HG03159 (cell line): ENCODE measurements at regions not wholly inside any gene's neighbourhood (a gene's known extent, or its start where the extent isn't known, plus 50 kb on each side); places are given as distances from the start of the nearest gene placed in this dataset.
"Not testable (repeated sequence)": the region's sequence is repeated elsewhere in the genome, so short reads cannot be mapped to it uniquely, and the experiment has no call there.

ENCODE experiments used
- ATAC-seq: cut with Tn5 transposase; IDR thresholded peaks from one replicate; pipeline ENCODE4 v1.9.1; 2021; ENCODE audit warnings: mild to moderate bottlenecking, moderate library complexity; ENCODE audit not compliant: unreplicated experiment

DNA sequence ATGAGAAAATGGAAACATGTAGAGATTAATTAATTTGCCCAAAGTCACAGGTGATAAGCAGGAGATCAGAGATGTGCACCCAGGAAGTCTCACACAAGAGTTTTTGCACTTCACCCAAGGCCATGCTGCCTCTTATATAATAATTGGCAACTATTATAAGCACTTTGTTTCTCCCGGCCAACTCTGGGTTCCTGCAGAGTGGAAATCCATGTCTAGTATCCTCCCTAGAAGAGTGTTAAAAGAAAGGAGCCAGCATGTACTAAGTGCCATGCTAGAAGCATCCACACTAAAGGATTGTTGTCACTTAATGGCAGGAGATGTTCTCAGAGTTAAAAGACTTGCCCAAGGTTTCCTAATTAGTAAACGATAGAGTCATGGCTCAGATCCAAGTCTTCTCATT is 470.3 kb downstream of the OMA1 start:
- no peak for ATAC-seq

DNA sequence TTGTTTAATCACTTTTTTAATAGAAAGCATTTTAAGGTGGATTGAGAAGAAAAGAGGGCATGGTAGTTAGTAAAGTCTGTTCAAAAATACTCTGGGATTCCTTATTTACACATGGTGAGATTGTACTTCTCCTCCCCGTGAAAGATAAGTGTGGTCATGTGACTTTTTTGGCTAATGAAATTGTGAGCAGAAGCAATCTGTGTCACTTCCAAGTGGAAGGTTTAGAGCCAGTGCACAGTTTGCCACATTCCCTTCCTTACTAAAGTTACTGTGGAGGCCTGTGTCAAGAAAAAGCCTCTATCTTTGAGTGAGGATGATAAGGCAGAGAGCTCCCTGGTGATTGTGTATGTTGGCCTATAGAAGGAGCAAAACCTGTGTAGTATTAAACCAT is 471.3 kb downstream of the OMA1 start:
- no peak for ATAC-seq

DNA sequence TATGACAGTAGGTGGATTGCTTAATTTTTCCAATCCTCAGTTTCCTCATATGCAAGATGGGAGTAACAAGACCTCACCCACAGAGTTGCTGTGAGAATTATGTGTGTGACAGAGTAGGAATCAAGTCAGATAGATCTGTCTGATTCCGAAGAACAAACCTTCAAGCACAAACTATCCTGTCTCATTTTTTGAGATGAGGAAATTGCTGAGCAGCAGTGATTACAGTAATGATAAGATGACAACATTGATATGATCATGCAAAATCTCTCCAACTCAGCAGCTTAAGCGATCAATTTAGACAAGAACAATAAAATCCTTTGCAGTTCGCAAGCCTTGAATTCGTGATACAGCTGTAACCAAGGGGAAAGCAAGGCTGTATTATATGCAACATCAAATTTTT is 474.1 kb downstream of the OMA1 start:
- ATAC-seq: no peak

DNA sequence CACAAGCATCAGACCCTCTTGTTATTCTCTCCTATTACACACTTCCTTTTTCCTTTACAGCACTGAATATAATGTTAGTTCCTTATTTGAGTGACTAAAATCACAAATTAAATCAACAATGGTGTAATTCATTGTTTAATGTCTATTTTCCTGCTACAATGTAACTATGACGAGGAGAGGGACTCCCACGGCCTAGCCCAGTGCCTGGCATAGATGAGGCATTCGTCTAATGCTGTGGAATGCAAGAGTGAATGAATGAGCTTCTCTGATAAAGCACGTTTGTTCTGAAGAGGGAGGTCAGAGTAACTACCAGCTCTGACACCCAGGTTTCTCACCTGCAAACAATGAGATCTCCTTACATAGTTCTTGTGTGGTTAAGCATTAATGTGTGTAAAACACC is 479.4 kb downstream of the OMA1 start:
- ATAC-seq: no peak

DNA sequence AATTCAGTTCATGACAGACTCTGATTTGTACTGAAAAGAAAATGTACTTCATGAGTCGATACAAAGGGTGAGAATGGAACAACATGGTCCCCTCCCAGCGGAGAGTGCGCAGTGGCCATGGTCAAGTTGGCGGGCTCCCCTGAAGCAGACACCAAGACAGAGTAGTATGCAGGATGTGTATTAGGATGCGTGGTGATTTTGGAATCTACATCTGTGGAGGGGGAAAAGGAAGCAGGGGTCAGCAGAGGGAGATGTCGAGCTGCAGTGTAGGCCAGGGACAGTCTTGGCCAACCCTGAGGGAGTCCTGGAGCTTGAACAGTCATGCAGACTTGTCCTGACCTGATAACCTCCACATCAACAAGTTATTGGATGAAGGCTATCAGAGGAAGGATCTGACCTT is 481.0 kb downstream of the OMA1 start:
- ATAC-seq: no peak

DNA sequence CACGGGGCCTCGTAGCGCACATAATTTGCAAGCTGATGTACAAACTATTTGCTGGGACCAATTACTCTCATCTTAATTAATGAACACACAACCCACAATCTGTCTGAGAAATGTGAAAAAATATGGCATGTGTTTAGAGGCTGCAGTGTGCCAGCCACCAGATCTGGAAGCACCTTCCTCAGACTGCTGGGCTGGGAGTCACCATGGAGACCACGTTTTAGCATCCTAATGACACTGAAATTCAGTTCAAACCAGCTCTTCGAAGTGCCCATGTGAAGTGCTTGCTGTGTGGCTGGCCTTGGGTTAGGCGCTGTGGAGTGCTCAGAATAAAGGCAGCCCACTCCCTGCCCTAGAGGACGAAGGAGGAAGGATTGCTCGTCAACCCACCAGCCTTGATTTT is 482.4 kb downstream of the OMA1 start:
- ATAC-seq: no peak

DNA sequence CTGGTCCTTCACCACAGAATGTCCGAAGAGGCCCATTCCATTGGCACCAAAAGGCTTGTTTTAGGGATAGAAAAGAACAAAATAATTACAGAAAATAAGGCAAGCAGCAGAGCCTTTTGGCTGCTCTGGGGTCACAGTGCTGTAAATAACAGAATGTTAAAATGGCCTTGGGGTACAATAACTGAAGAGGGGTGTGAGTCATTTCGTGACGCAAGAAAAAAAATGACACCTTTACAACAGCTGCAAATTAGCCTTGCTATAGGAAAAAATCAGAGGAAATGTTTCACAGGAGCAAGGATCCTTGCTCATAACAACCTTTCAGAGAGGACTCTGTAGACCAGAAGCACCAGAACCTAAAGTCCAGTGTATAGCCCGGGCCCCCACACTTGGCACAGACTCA is 483.4 kb downstream of the OMA1 start:
- no peak for ATAC-seq

DNA sequence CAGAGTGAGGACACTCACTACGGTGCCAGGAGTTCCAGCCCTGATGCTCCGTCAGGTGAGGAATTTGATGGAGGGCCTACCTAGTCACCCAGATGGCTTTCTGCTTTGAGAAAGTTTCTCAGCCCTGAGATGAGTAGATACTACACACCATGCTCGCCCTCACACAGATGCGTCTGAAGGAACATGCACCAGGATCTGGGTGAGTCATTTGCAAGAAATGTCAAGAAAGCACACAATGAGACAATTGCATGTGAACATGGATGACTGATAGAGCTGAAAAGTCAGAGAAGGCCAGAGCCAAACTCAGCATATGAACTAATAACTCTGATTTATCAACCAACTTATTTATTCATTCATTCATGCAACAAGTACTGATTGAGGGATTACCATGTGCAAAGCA is 483.9 kb downstream of the OMA1 start:
- no peak for ATAC-seq

DNA sequence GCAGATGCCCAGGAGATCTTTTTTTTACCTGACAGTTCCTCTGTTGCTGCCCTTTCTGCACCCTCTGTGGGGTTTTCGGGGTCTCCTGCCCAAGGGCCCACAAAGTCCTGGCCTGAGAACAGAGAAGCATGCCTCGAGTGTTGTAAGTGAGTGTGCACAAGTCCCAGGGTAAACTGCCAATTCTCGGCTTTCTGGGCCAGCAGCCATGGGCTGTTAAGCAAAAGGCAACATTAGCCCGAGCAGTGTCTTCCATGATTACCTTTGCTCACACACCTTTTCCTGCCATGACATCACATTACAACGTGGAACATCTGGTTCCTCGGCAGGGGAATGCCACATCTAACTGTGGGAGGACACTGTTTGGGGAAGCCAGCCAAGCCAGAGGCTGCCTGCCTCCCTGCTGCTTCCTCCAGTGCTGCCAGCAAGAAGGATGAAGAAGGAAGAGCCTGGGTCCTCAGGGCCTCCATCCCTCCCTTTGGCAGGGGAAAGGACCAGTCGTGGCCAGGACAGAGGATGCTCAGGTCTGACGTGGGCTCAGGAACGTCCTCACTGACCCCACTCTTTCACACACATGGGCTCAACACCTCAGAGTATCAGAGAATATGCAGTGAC is 485.9 kb downstream of the OMA1 start:
- ATAC-seq: no peak

DNA sequence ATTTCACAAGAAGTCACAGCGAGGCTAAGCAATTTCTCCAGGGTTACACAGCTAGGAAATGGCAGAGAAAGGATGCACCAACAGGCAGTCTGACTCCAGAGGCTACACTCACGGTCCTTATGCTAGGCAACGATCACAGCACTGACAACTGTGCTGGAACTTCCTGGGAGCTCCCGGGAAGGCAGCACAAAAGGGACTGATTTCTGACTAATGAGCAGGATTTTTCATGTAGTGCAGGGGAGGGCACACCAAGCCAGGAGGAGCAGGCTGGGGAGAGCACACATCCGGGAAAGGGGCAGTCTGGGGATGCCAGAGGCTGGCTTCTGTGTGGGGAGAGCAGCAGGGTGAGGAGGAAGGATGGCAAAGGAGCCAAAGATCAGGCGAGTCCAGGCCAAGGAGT is 486.7 kb downstream of the OMA1 start:
- no peak for ATAC-seq

DNA sequence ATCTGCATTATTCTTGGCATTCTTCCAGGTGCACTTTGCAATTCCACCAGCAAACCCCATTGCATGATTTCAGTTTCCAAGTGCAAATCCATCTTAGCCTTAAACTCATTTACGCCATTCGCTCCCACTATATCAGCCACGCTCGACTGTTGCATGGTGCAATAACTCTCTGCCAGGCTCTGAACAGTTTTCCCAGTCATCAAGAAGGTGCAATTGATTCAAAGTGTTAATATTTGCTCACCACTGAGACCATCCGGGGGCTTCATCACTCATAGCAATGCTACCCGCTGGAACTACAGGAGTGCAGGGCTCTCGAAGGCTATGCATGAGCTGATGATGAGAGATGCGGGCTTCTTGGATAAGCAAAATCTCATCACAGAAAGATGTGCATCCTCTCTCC is 488.2 kb downstream of the OMA1 start:
- ATAC-seq: no peak

DNA sequence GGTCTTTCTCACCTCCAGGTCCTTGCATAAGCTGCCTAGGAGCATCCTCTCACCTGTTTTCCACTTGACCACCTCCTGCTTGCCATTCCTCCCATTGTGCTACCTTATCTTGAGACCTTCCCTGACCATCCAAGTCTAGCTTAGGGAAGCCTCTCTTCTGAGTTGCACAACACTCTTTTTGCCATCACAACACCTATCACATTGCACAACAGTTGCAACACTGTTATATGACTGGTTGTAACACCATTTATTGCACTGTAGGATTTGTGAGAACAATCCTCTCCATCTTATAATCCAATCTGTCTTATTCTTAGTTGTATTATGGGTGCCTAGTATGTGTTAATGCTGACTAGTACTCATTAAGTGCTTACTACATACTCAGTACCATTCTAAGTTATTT is 488.7 kb downstream of the OMA1 start:
- no peak for ATAC-seq

DNA sequence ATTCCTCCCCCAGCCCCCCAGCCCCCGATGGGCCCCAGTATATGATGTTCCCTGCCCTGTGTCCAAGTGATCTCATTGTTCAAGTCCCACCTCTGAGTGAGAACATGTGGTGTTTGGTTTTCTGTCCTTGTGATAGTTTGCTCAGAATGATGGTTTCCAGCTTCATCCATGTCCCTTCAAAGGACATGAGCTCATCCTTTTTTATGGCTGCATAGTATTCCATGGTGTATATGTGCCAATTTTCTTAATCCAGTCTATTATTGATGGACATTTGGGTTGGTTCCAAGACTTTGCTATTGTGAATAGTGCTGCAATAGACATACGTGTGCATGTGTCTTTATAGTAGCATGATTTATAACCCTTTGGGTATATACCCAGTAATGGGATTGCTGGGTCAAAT is 495.3 kb downstream of the OMA1 start:
- ATAC-seq: not testable (repeated sequence)

DNA sequence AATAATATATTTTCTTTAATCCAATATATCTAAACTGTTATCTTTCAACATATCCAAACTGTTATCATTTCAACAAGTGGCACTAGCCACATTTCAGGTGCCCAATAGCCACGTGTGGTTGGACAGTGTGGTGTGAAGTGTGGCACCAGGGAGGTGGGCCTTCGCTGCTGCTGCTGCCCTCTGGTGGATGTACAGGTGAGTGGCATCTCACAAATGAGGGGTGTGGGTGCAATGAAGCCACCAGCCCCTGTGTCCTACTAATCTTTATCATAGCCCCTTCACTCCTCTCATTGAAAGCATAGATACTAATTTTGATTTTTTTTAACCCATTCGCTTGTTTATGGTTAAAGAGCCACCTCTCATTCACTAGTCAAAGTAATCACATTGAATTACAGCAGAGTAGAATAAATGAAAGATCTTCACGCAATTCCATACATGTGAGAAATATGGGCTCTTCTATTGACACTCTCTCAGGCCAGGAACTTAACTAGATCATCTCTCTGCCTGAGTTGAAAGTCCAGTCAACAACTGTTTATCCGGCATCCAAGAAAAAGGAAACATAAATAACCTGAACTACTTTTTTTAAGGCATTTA is 499.2 kb downstream of the OMA1 start:
- peak; percentile 76 for ATAC-seq

DNA sequence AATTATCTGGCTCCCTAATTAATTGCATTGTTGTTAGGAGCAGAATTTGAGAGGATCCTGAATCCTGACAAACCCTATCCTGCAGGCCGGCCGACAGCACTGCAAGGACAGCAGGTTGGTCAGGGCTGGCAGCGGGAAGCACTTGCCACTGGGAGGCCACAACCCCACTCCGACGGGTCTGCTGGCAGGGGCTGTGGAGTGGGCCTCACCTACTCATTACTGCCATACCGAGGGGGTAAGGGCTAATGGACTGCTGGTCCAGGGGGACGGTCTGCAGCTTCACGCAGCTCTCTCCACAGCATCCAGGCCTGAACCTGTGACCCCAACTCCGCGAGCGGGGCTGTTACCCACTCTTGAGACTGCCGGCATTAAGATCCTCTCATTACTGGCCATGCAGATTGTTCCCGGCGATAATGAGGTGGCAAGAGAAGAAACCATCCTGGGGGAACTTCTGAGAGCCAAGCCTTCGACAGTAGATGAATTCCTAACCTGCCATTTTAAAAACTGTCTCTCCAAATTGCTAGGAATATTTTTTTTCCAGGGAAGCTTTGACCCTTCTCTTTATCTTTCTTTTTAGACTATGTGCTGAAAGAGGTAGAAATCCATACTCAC is 501.3 kb downstream of the OMA1 start:
- no peak for ATAC-seq

DNA sequence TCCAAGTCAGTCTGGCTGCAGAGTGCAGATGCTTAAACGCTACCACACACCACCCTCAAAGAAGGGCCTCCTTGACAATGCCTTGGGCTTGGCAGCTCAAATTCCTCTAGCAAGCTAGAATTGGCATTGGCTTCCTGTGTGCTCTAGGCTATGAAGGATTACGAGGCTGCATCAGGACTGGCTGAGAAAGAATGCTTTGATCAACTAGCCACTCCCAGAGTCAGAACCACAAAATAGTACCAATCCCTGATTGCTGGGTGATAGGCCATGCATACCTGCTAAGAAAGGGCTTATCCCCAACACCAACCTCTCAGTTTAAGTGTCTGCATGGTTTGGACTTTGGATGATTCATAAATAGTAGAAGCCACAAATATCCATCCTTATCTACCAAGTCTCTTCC is 504.9 kb downstream of the OMA1 start:
- no peak for ATAC-seq

DNA sequence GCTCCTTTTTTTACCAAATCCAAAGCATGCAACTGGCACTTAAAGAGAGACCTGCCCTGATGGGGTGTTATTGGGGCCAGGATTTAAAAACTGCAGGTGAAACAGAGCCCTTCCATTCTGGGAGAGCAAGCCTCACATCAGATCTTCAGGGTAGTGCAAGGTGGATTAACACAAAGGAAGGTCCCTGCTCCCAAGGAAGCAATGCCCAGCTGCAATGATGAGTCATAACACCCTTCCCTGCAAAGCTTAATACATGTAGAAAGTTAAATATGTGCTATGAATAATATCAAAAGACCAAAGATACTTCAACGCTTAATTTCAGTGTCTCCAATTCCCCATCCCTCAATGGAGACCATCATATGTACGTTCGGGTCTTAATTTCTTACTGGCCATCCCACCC is 508.0 kb downstream of the OMA1 start:
- ATAC-seq: no peak

DNA sequence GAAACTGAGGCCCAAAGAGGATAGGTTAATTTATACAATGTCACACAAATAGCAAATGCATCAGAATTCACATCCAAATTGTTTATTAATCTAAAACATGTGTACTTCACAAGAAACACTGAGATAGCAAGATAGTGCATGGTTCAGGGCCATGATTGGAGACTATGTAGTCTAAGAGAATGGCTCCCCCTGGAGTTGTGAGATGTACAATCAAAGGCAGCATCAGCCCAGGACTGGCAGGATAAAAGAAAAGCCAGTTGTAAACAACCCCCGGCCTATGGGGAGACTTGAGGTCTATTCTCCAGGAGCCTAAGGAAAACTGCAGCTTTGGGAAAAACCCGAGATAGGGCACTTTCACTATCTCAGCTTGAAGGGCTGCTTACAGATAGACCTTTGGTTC is 511.0 kb downstream of the OMA1 start:
- no peak for ATAC-seq

DNA sequence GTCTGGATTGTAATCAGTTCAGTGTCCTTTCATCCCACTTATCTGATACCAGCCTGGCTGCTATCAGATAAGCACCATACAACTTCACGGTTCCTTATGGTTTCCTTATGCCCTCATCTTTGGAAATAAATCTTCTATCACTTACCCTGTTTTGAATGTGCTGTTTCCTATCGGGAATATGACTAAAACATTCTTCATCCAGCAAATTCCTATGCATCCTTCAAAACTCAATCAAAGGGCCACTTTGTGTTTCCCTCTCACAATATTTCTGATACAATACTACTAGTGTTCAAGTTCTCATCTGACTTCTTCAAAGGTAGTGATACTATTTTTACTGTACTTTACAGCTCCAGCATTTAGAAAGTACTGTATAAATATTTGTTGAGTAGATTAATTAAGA is 513.2 kb downstream of the OMA1 start:
- ATAC-seq: no peak

DNA sequence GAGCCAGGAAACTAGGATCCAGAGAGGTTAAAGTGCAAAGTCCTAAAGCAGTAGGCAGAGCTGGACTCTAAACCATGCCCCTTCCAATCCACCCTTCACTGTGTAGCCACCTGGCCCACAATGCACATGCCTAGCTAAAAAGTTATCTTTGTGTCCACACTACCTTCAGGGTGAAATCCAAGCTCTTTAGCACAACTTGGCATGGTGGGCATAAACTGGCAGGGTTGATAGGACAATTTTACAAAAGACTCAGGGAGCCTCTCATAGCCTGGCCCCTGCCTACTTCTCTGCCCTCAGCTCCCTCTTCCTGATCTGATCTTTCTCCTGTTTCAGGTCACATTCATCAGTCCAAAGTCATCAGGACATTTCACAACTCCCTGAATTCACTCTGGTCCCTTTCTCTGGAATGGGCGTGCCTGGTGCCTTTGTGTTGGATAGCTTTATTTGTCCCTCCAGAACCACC is 513.9 kb downstream of the OMA1 start:
- no peak for ATAC-seq

DNA sequence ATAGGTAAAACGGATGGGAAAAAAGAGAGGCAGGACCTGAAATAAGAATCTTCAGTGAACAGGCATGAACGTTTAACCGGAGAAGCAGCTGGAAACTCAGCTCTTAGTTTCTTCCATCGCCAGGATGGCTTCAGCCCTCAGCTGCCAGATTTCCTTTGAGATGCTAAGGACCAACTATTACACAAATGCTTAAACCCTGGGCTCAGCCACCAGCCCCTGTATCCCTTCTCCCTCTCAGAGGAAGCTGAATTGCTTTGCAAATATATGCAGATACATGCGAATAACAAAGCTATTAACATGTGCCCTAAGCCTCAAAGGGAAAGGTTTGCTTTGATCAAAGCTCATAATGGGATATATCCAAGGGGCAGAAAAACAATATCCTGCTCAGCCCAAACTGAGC is 515.1 kb downstream of the OMA1 start:
- no peak for ATAC-seq

DNA sequence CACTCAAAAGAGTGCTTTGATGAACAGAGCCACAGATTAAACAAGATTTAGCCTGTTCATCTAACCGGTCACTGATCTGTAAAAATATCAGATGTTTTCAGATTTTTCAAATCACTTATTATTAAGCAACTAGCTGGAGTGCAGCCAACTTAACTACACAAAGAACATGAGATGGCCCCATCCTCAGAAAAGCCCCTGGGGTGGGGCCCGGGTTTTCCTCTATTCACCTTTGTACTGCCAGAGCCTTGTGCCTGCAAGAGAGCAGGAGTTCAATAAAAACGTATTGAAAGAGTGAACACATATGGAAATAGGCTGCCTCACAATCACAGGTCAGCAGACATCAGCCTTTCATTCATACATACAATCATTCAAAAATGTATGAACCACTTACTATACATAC is 516.1 kb downstream of the OMA1 start:
- ATAC-seq: no peak

DNA sequence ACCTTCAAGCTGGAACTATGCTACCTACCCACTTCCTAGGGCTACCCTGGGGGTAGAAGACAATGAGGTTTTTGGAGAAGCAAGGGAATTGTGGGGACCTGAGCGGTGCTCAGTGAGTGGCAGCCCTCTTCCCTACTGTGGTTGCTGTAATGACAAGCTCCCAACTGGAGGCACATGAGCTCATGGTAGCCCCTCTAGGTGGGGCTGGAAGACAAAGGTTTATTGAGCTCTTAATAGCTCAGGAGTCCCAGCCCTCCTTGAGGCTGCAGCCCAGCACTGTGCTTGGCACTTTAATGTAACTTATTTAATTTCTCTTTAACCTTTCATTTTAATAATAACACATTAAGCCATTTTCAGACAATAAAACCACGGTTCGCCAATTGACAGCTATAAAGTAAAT is 528.9 kb downstream of the OMA1 start:
- ATAC-seq: no peak
